Activated gamma-delta T cell treated with Interleukin-2 at 50 U/mL for 16 hours (primary cell): ENCODE measurements at regions not wholly inside any gene's neighbourhood (a gene's known extent, or its start where the extent isn't known, plus 50 kb on each side); places are given as distances from the start of the nearest gene placed in this dataset.

ENCODE experiments used
- DNase-seq: peaks from one replicate; pipeline ENCODE4 v3.0.0-alpha.2; 2020

DNA sequence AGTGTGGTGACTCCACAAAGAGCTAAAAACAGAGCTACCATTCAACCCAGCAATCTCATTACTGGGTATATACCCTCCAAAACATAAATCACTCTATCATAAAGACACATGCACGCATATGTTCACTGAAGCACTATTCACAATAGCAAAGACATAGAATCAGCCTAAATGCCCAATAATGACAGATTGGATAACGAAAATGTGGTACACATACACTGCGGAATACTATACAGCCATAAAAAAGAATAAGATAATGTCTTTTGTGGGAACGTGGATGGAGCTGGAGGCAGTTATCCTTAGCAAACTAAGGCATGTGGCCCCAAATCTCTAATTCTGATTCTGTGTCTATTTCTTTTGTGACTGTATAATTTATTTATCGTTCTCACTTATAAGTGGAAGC is 89.0 kb upstream of the PRNP start:
- no peak for DNase-seq

DNA sequence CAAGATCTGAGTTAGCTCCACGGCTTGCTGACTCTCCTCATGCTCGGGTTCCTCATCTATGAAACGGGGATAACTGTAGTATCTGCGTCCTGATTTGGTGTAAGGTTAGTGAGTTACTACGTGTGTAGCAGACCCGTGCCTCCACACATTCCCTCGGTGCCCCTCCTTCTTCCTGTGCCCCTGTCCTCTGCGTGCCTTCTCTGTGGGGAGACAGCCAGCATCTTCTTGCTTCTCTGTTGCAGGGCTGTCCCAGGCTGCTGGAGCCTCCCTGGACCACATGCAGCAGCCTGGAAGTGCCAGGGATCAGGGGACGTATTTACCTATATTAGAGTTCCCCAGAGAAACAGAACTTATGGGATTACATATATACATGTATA is 93.1 kb upstream of the PRNP start:
- no peak for DNase-seq

DNA sequence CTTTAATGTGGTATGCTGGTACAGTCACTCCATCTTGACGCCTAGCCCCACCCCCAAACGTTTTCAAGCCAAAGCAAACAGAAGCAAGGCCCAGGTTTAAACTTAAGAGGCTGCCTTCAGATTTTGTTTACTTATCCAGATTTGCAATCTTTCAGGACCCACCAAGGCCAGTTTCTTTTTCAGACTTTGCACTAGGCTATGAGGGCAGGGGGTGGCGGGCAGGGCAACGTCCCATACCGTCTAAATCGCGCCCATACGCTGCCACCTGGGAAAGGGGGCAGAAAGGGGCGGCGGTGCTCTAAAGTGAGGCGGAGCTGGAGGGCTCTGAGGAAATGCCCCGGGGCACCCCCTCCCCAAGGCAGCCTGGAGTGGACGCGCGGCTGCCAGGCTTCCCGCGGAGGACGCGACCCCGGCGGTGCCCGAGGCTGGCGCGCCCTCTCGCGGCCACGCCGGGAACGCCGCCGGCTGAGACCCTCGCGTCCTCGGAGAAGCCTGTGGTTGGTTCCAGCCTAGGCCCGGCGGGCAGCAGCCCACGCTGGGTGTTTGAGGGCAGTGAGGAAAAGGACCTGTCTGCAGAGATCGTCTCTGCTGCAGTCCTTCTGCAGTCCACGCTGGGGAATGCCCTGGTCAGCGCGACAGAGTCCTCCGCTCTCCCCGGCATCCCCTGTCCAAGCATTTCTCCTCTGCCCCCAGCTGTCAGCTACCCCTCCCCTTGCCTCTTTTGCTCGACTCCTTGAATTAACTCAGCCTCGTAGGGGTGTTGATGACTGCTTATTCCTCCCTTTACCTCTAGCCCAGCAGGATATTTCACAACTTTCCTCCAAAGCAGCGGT is 93.7 kb upstream of the PRNP start:
- peak; percentile 46 for DNase-seq

DNA sequence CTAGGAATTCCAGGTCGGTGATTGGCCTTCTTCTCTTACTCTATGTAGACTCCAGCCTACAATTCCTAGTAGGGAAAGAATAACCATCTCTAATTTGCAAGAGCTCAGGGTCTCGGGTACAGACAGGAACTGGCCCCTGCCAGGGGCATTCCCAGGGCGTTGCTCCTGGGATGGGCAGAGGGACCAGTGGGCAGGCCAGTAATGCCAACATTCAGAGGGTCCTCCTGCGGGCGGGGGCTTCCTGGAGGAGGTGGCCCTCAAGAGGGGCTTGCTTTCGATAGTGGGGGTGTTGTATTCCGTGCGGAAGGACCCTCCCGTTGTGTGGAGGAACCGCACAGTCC is 94.3 kb upstream of the PRNP start:
- no peak for DNase-seq

DNA sequence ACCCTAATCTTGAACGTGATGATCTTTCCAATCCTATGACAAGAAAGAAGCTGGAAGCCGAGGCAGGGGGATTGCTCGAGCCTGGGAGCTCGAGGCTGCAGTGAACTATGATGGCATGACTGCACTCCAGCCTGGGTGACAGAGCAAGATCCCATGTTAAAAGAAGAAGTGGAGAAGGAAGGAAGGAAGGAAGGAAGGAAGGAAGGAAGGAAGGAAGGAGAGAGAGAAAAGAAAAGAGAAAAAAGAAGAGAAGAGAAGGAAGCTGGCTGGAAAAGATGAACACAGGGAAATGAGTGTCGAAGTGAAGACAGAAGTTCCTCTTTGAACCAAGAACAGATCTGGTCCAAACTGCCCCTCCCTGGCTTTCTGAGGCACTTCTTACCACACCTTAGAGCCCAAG is 100.5 kb upstream of the PRNP start:
- no peak for DNase-seq

DNA sequence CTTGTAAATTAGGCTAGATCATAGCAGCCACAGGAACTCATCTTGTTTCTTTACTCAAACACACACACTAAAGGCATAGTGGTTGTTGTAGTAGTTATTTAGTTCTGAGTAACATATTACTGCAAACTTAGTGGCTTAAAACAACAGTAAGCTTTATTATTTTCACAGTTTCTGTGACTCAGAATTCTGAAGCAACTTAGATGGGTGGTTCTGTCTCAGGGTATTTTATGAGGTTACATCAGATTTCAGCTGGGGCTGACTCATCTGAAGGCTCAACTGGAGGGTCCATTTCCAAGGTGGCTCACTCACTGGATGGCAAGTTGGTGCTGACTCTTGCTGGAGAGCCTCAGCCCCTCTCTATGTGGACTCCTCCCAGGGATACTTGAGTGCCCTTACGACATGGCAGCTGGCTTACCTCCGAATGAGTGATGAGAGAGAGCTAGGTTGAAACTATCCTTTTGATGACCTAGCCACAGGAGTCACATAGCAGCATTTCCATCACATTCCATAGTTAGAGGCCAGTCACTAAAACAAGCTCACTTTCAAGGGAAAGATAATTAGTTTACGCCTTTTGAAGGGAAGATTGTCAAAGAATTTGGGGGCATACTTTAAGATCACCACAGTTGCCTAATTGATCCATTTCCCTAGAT is 101.0 kb upstream of the PRNP start:
- DNase-seq, result no peak

DNA sequence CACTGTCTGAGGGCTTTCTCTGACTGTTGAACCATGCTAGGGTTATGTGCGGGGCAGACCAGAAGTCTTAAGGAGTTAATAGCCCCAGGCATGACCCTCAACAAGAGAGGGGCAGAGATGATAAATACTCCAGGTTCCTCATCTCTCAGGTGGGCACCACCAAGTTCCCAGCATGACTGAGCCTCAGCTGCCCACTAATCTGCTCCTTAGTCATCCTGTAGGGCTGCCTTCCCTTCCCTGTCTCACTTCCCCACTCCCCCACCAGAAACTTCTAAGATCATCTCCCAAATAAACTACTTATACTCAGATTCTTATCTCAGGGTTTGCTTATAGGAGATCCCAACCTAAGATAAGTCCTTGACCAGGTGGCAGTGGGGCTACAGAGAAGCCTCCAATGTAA is 101.7 kb upstream of the PRNP start:
- no peak for DNase-seq

DNA sequence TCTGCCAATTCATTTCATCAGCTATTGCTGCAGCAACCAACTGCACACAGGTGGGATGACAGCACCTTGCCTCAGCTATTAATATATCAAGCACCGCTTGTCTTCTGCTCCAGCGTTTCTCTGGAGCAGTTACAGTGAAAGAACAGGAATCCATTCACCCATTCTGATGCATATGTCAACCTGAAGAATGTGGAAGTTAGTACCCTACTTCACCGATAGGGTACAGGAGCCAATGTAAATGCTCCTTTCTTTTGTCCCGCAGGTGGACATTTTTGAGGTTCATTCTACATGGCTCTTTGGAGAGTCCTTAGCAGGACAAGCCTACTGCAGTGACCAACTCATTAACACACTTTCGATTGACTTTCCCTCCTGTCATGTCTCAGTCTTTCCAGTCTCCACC is 104.4 kb upstream of the PRNP start:
- DNase-seq, result no peak

DNA sequence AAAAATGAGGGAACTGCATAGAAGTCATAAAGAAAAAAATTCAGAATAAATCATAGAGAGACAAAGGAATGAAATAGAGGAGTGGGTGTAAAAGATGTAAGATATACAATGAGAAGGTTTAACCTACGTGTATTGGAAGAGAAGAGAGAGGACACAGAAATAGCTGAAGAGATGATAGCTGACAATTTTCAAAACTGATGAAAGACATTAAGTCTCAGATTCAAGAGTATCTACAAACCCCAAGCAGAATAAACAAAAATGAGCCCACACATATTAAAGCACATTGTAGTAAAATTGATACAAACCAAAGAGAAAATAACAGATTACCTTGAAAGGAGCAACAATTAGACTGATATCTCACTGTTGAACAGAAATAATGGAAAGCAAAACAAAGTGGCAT is 107.9 kb upstream of the PRNP start:
- no peak for DNase-seq

DNA sequence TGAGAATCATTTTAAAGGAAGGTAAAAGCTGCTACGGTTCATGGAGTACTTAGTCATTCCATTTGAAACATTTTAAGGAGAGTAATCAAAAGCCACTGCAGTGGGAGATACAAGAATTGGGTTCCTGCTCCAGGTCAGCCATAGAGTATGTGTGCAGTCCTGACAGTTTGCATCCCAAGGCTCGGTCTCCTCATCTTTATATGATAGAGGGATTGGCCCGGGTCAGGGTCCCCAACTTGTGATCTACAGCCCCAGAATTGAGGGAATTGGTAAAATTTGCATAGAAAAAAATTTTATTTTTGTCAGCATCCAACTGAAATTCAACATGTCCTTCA is 111.9 kb upstream of the PRNP start:
- DNase-seq, result no peak

DNA sequence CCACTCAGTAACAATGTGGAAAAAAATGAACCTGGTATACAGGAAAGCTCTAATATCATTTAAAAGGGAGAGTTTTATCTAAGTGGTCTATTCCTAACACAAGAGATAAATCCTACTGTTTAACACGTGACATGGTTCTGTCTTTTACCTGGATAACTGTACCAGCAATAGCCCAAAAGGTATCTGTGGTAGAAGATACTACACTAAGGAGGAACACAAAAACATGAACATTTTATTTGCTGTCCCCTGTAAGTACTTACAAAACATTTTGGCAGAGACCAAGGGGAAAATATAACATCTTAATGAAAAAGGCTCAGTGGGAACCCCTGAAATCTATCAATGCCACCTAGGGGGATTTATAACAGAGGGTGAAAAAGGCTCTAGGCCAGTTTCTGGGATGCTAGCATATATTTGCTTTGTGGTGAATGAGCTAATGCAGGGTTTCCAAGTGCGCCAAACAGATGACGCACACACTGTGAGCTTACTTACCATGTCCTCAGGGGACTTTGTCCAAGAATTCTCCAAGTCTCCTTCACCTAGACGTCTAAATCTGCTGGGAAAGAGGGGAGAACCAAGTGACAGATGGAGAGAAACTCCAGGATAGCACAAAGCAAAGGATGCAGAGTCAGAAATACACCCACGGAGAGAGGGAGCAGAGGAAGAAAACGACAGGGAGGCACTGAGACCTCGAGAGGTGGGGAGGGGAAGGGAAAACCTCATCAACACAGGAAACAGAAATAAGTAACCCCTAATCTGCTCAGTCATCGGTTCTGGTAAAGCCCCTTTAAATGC is 112.5 kb upstream of the PRNP start:
- DNase-seq, result no peak

DNA sequence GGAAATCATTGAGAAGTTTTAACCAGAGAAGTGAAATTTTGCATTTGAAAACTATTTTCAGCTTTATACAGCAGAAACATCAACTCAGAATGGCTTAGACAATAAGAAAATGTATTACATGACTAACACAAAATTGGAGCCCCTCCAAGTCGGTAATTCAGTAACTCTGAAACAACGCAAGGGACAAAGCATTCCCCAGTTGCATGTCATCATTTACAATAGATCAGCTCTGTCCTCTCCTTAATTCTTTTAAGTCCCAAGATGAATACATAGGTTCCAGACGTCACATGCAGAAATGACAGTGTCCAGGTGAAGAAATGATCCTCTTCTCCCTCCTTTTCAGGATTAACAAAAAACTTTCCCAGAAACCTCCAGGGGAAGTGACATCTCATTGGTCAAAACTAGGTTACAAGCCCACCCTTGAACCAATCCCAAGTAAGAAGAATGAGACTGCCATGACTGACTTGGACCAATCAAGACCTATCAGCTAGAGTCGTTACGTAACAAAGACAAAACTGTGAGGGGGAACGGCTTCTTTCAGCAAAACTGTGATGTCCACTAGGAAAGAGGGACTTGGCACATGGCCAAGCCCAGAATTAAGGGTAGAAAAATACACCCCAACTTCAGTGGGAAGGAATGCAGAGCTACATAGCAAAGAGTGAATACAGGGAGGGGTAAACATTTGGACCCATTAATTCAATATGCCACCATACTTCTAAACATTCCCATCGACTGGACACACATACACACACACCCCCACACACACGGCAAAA is 114.3 kb upstream of the PRNP start:
- no peak for DNase-seq

DNA sequence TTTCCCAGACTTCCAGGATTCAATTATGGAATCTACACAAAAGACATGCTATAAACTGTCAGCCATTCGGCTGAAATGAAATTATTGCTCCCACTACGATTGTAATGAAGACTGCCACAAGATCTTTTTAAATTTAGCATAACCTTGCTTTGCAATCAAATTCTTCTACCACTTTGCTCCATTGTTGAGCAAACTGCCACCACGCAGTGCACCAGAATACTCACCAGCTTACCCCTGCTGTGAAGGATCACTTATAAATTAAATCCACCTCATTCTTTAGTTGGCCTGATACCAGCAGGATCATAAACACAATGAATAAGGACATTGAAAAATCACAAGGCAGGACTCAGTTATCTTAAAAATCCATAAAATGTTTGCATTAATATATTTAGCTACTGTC is 116.4 kb upstream of the PRNP start:
- DNase-seq, result no peak

DNA sequence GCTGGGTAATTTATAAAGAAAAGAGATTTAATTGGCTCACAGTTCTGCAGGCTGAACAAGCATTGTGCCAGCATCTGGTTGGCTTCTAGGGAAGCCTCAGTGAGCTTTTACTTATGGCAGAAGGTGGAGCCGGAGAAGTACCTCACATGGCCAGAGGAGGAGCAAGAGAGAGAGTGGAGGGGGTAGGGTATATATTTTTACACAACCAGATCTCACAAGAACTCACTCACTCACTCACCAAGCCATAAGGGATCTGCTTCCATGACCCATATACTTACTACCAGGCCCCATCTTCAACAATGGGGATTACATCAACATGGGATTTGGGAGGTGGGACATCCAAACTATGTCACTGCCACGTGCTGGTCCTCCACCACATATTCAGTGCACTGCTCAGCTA is 117.2 kb upstream of the PRNP start:
- no peak for DNase-seq

DNA sequence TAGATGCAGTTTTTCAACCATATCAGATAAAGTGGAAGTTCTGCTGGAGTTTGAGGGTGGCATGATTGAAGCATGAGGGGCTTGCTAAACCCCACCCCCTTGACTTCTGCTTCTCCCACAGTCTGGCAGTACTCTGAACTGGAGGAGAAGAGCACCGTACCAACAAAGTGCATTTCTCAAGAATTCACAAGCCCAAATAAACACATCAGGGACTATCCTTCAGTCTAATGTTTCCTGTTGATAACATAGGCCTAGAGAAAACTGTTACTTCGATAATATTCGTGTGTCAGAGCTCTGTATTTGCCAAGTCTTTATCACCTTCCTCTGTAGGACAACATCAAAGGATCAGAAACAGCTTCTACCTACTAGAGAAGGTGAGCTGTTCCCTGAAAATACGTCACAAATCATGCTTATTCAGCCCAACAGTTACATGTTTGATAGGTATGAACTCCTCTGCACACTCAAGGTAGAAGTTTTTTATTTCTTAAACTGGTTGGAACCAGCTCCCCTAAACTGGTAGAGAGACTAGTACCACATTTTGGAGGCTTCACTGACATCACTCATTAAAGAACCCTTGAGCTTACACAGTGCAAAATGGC is 117.8 kb upstream of the PRNP start:
- no peak for DNase-seq

DNA sequence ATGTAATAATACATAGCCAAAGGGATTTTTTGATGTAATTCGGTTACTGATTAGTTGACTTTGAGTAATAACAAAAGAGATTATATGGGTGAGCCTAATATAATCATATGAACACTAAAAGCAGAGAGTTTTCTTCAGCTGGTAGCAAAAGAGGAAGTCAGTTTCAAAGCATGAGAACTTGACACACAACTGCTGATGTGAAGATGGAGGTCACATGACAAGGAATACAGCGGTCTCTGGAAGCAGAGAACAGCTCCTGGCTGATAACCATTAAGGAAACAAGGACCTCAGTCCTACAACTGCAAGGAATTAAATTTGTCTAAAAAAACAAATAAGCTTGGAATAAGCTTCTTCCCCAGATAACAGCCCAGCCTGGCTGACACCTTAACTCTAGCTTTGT is 119.1 kb upstream of the PRNP start:
- DNase-seq, result no peak

DNA sequence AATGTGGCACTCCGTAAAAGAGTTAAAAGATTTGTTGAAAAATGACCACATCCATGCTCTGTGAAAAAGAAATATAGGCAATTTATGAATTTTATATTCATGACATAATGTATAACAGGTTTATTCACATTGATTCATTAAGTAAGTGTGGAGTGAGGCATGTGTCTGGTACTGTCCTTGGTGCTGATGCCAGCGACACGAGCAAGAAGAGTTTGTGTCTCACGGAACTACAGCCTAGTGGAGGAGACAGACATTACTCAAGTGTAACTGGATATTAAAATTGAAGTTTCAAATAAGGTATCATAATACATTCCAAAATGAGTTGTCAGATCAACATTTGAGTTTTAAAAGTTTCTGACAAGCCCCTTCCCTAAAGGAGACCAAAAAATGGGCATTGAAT is 122.7 kb upstream of the PRNP start:
- DNase-seq, result no peak

DNA sequence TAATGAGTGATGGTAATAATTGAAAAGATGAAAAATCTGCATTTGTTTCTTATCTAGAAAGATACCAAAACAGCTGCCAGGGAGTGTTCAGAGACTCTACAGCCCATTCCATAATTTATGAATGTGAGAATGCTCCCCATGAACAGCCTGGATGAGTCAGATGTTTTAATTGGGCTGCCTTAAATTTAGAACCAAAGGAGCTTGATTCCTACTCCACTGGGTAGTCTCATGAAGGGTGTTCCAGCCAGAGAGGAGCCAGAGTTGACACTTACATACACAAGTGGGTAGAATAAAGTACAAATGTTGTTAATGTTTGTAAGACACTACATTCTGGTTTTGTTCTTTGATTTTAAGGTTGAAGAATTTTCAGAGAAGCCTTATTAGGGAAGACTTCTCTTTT is 123.2 kb upstream of the PRNP start:
- DNase-seq, result no peak

DNA sequence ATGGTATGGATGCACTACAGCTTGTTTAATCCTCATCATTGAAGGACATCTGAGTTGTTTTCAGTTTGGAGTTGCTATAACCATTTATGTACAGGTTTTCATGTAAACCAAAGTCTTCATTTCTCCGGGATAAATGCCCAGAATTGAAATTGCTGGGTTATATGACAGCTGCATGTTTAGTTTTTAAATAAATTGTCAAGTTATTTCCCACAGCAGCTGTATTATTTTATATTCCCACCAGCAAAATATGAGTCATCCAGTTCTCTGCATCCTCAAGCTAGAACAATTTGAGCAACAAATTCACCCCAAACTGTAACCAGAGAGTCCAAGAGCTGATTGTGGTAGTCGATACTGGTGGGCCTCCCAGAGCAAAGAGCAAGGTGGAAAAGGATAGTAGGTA is 125.6 kb upstream of the PRNP start:
- DNase-seq, result no peak

DNA sequence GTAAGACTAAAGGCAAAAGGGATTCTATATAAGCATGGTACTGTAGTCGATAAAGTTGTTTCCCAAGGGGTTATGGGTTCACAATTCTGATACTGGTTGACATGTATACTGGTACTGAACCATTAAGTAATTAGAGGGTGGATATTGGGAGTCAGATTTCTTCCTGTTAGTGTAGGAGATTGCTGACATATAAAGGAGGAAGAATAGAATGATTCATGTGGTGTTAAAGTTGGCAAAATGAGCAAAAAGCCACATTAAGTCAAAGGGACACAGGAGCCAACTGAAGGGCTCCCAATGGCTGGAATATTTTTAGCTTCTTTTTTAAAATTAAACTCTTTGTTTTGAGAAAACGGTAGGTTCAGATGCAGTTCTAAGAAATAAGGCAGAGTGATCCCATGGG is 126.3 kb upstream of the PRNP start:
- no peak for DNase-seq

DNA sequence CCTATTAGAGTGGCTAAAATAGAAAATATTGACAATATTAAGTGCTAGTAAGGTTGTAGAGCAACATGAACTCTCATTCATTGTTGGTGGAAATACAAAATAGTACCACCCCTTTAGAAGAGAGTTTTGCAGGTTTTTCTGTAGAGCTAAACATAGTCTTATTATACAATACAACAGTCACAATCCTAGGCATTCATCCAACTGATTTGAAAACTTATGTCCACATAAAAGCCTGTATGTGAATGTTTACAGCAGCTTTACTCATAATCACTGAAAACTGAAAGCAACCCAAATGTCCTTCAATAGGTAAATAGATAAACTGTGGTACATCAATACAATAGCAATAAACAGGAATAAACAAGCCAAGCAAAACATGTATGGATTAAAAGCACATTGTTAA is 127.2 kb upstream of the PRNP start:
- DNase-seq, result no peak

DNA sequence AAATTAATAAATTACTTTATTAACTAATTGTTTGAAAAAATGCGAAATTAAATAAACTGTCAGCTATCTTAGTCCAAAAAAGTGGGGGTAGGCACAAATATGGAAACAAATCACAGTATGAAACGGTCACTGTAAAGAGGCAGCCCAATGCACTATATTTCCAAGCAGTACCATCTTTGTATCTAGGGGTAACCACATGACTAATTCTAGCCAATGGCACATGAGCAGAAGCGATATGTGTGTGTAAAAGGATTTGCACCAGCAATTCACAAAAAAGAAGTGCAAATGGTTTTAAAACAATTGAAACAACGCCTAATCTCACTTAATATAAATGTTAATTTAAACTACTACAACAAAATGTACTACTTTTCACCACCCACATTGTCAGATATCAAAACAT is 129.5 kb upstream of the PRNP start:
- DNase-seq, result no peak

DNA sequence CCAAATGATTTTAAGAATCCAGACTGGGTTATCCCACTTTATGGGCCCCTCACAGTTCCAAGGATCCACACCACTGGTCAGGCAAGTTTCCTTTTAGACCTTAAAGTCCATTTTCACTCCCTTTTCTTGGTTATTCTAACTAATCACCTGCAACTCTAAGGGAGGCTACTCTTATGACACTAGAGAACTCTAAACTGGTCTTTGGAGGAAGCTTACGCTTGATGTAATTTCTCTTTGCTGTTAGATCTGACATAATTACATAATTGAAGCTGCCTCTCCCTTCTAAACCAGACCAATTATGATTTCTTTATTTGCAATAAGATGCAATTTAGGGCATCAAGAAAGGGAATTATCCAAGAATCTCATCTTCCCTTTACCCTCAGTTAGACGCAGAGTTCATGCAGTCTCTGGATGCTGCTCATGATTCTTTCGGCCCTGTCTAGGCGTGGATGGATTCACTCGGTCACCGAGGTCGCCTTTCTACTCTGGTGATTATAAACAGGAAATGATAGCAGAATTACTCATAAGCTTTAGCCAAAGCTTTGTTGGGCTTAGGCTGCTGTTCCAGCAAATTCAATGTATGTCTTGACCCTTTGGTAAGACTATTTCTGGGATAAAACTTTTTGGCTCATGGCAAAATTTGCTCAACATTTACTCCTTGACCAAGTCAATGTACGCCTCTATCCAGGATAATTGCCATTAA is 130.9 kb upstream of the PRNP start:
- no peak for DNase-seq
